ENCODE measurements at regions not wholly inside any gene's neighbourhood (a gene's known extent, or its start where the extent isn't known, plus 50 kb on each side); places are given as distances from the start of the nearest gene placed in this dataset.

DNA sequence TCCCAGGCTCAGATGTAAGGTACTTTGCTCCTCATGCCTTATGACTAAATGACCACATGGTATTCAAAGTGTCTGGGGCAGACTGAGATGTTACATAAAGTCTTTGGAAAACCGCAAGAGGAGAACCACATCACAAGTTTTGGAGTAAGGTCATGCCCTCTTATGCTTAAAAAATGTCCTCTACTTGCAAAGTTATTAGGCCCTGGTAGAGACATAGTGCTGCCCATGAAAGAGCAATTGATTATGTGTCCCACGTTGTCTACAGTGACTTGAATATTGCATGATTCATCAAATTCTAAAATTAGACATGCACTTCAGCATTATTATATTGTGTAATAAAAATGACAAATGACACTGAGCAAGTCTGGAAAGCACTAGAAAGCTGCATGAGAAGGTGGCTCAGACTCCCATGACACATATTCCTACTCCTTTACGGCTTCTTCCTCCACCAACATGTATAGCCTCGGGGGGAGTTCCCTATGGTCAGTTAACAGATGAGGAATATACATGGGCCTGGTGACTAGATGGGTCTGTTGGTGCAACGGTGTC is 602.6 kb upstream of the VRK2 start:
- H3K9me3 ChIP-seq (replicated peaks; ENCODE audit: control insufficient read depth, insufficient read depth, low read length): no peaks in the 10 kb centered on the region
- no peak overlapping the region for H3K4me3 ChIP-seq (replicated peaks in 1 of 3; ENCODE audit: insufficient read depth in 1 of 3, low read depth in 1 of 3, low read length in 3 of 3)
- no peak for TF ChIP-seq POLR2A (IDR thresholded peaks at IDR 0.05; ENCODE audit: low read depth, low read length)
- TF ChIP-seq, protein P1, sequence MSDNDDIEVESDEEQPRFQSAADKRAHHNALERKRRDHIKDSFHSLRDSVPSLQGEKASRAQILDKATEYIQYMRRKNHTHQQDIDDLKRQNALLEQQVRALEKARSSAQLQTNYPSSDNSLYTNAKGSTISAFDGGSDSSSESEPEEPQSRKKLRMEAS (IDR thresholded peaks at IDR 0.05; ENCODE audit: insufficient read depth, insufficient read length): no peak
- no peak for TF ChIP-seq FOS (IDR thresholded peaks at IDR 0.05; ENCODE audit: borderline replicate concordance, insufficient read depth, low read length)
- TF ChIP-seq EZH2 (IDR thresholded peaks at IDR 0.05; ENCODE audit: borderline replicate concordance, low read depth, low read length, severe bottlenecking): no peak
- TF ChIP-seq, protein P2, sequence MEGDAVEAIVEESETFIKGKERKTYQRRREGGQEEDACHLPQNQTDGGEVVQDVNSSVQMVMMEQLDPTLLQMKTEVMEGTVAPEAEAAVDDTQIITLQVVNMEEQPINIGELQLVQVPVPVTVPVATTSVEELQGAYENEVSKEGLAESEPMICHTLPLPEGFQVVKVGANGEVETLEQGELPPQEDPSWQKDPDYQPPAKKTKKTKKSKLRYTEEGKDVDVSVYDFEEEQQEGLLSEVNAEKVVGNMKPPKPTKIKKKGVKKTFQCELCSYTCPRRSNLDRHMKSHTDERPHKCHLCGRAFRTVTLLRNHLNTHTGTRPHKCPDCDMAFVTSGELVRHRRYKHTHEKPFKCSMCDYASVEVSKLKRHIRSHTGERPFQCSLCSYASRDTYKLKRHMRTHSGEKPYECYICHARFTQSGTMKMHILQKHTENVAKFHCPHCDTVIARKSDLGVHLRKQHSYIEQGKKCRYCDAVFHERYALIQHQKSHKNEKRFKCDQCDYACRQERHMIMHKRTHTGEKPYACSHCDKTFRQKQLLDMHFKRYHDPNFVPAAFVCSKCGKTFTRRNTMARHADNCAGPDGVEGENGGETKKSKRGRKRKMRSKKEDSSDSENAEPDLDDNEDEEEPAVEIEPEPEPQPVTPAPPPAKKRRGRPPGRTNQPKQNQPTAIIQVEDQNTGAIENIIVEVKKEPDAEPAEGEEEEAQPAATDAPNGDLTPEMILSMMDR (IDR thresholded peaks at IDR 0.05; ENCODE audit: extremely low read depth in 1 of 2, insufficient read depth in 1 of 2, low read depth in 1 of 2, low read length in 2 of 2): no peak
- no peak for TF ChIP-seq POLR2AphosphoS5 (IDR thresholded peaks at IDR 0.05; ENCODE audit: insufficient read depth, low read depth, low read length)
- no peak for TF ChIP-seq JUN (IDR thresholded peaks at IDR 0.05; ENCODE audit: borderline replicate concordance, insufficient read depth, insufficient read length, low read depth)
- TF ChIP-seq GATA2 (IDR thresholded peaks at IDR 0.05; ENCODE audit: insufficient read depth, insufficient read length, low read depth, low read length): no peak
- TF ChIP-seq MYC (IDR thresholded peaks at IDR 0.05; ENCODE audit: low read depth, low read length): no peak

More for the DNA sequence above, 602.6 kb upstream of the VRK2 start:
- ChIA-PET POLR2A (no interaction called here), CTCF (no interaction called here)
- intact Hi-C loops (cut with micrococcal nuclease) (no loop called here), dilution Hi-C loops (cut with MboI; ENCODE audit: extremely low pct_ligation_motif_present, low sequenced_read_pairs) (no loop called here)
- no TSS peak for BruUV-seq (replicated peaks)
- Histone ChIP-seq H3K4me2 (ENCODE audit: insufficient read depth, low read length) (no peak overlapping the region), H3K27ac (ENCODE audit: insufficient read depth, low read depth, low read length) (no peak overlapping the region), H2AFZ (ENCODE audit: low read depth, low read length) (no peak overlapping the region), H3K79me2 (ENCODE audit: control insufficient read depth, insufficient read depth, low read length) (no peaks in the 10 kb centered on the region), H3K27me3 (ENCODE audit: control insufficient read depth in 2 of 2, insufficient read depth in 2 of 2, low read length in 2 of 2) (no peaks in the 10 kb centered on the region), H3K4me1 (ENCODE audit: control insufficient read depth, extremely low read depth, insufficient read depth, low read length) (no peaks in the 10 kb centered on the region), H4K20me1 (replicated peaks; ENCODE audit: control insufficient read depth, extremely low read depth, insufficient read depth, low read length) (no peaks in the 10 kb centered on the region), H3K36me3 (ENCODE audit: control insufficient read depth in 2 of 2, extremely low read depth in 1 of 2, insufficient read depth in 2 of 2, low read length in 2 of 2) (no peaks in the 10 kb centered on the region), H3K9ac (replicated peaks; ENCODE audit: extremely low read depth, insufficient read depth, low read length) (no peak overlapping the region), H3K9me1 (replicated peaks; ENCODE audit: control insufficient read depth, extremely low read depth, insufficient read depth, low read length) (no peaks in the 10 kb centered on the region)
- FAIRE-seq (no peak), DNase-seq (ENCODE audit: low read depth, low spot score) (no peak)

Measured in endothelial cell of umbilical vein (primary cell).